Endothelial cell of umbilical vein (primary cell): ENCODE measurements at regions not wholly inside any gene's neighbourhood (a gene's known extent, or its start where the extent isn't known, plus 50 kb on each side); places are given as distances from the start of the nearest gene placed in this dataset.

ENCODE experiments used
- BruUV-seq: library from RNA; stranded (reverse); fragments of 400-500 nt; replicated peaks from 2 replicates; lab custom pipeline; 2021; lab: Mats Ljungman, UMichigan
- CTCF ChIA-PET: fragments of 300-600, 350-600 bp; sonication (Branson Sonifier 250); formaldehyde crosslinking; loops from one replicate; lab custom pipeline; 2021; ENCODE audit warnings: antibody characterized with exemption, inconsistent platforms; lab: Charles Lee
- POLR2A ChIA-PET: fragments of 300-600, 350-600 bp; sonication (Branson Sonifier 250); formaldehyde crosslinking; loops from one replicate; lab custom pipeline; 2021; ENCODE audit warnings: antibody characterized with exemption, inconsistent platforms; lab: Charles Lee
- DNase-seq: peaks from one replicate; pipeline ENCODE4 v3.0.0-alpha.2; 2011; ENCODE audit warnings: low read depth, low spot score
- FAIRE-seq: peaks from 2 replicates; lab custom pipeline; 2011; peaks lifted over from hg19 to GRCh38; lab: Jason Lieb, UNC
- H2AFZ ChIP-seq: 2 replicates; pipeline ENCODE4 v1.6.0; 2012; ENCODE audit warnings: low read depth, low read length, control low read depth, inconsistent platforms
- H3K27ac ChIP-seq: 2 replicates; pipeline ENCODE4 v1.5.1; 2011; ENCODE audit warnings: low read depth, mild to moderate bottlenecking, control low read depth, low read length, moderate library complexity; ENCODE audit not compliant: insufficient read depth
- H3K27me3 ChIP-seq, 2 experiments: 2 replicates each; pipeline versions ENCODE4 v1.6.0 to v1.6.1; 2011; ENCODE audit warnings: low read length in 2 of 2, mixed read lengths in 1 of 2; ENCODE audit not compliant: control insufficient read depth in 2 of 2, insufficient read depth in 2 of 2
- H3K36me3 ChIP-seq, 2 experiments: 2 replicates in 1 of 2; 3 replicates in 1 of 2; pipeline ENCODE4 v1.5.1; 2011; ENCODE audit warnings: low read length in 2 of 2, mild to moderate bottlenecking in 1 of 2, moderate library complexity in 1 of 2; ENCODE audit not compliant: control insufficient read depth in 2 of 2, insufficient read depth in 2 of 2; ENCODE audit errors: extremely low read depth in 1 of 2
- H3K4me1 ChIP-seq: 3 replicates; pipeline ENCODE4 v1.5.1; 2011; ENCODE audit warnings: mild to moderate bottlenecking, low read length; ENCODE audit not compliant: control insufficient read depth, insufficient read depth; ENCODE audit errors: extremely low read depth
- H3K4me2 ChIP-seq: 2 replicates; pipeline ENCODE4 v1.6.1; 2011; ENCODE audit warnings: low read length, control low read depth, mixed read lengths; ENCODE audit not compliant: insufficient read depth
- H3K4me3 ChIP-seq, 3 experiments: fragments of 200-600 bp in 1 of 3; sonication (generic), shearing (Covaris generic) in 1 of 3; replicated peaks in 1 of 3; 2 replicates each; pipeline ENCODE4 v1.5.1; 2011 to 2016; ENCODE audit warnings: control low read depth in 3 of 3, low read length in 3 of 3, mild to moderate bottlenecking in 2 of 3, inconsistent platforms in 1 of 3, low read depth in 1 of 3, moderate library complexity in 1 of 3; ENCODE audit not compliant: insufficient read depth in 1 of 3
- H3K79me2 ChIP-seq: 2 replicates; pipeline ENCODE4 v1.6.0; 2012; ENCODE audit warnings: low read length, inconsistent platforms; ENCODE audit not compliant: control insufficient read depth, insufficient read depth
- H3K9ac ChIP-seq: replicated peaks from 2 replicates; pipeline ENCODE3; 2011; ENCODE audit warnings: low read length, control low read depth; ENCODE audit not compliant: insufficient read depth; ENCODE audit errors: extremely low read depth
- H3K9me1 ChIP-seq: replicated peaks from 3 replicates; pipeline ENCODE4 v1.6.0; 2011; ENCODE audit warnings: mild to moderate bottlenecking, low read length; ENCODE audit not compliant: control insufficient read depth, insufficient read depth; ENCODE audit errors: extremely low read depth
- H3K9me3 ChIP-seq: replicated peaks from 2 replicates; pipeline ENCODE4 v1.5.1; 2012; ENCODE audit warnings: low read length, inconsistent platforms; ENCODE audit not compliant: control insufficient read depth, insufficient read depth
- H4K20me1 ChIP-seq: replicated peaks from 2 replicates; pipeline ENCODE3; 2011; ENCODE audit warnings: mild to moderate bottlenecking, low read length; ENCODE audit not compliant: control insufficient read depth, insufficient read depth; ENCODE audit errors: extremely low read depth
- CTCF ChIP-seq, 2 donors: IDR thresholded peaks; 1 replicate in 1 of 2; 2 replicates in 1 of 2; pipeline ENCODE4 v1.5.1; 2011; ENCODE audit warnings: low read length in 2 of 2, mild to moderate bottlenecking in 2 of 2, moderate library complexity in 2 of 2, control low read depth in 1 of 2, inconsistent platforms in 1 of 2, low read depth in 1 of 2; ENCODE audit not compliant: insufficient read depth in 1 of 2; ENCODE audit errors: extremely low read depth in 1 of 2
- EZH2 ChIP-seq: IDR thresholded peaks from 2 replicates; pipeline ENCODE4 v1.6.1; 2012; ENCODE audit warnings: borderline replicate concordance, low read depth, mild to moderate bottlenecking, moderate library complexity, low read length, inconsistent platforms; ENCODE audit not compliant: severe bottlenecking
- FOS ChIP-seq: IDR thresholded peaks from 2 replicates; pipeline ENCODE4 v1.6.1; 2011; ENCODE audit warnings: mild to moderate bottlenecking, low read length, moderate library complexity, borderline replicate concordance; ENCODE audit not compliant: insufficient read depth
- GATA2 ChIP-seq: IDR thresholded peaks from 2 replicates; pipeline ENCODE4 v1.7.0; 2011; ENCODE audit warnings: low read depth, mild to moderate bottlenecking, moderate library complexity, mixed read lengths, low read length; ENCODE audit not compliant: insufficient read length, insufficient read depth
- JUN ChIP-seq: IDR thresholded peaks from 2 replicates; pipeline ENCODE4 v1.6.1; 2011; ENCODE audit warnings: borderline replicate concordance, low read depth; ENCODE audit not compliant: insufficient read length, insufficient read depth
- MAX ChIP-seq: IDR thresholded peaks from 2 replicates; pipeline ENCODE4 v1.6.1; 2011; ENCODE audit not compliant: insufficient read depth, insufficient read length
- MYC ChIP-seq: IDR thresholded peaks from one replicate; pipeline ENCODE4 v1.6.1; 2011; ENCODE audit warnings: mild to moderate bottlenecking, low read depth, low read length
- POLR2A ChIP-seq: IDR thresholded peaks from 2 replicates; pipeline ENCODE4 v1.6.1; 2012; ENCODE audit warnings: low read depth, mild to moderate bottlenecking, control low read depth, low read length
- POLR2AphosphoS5 ChIP-seq: IDR thresholded peaks from 2 replicates; pipeline ENCODE4 v1.6.1; 2012; ENCODE audit warnings: low read depth, mild to moderate bottlenecking, control low read depth, low read length, moderate library complexity; ENCODE audit not compliant: insufficient read depth
- dilution Hi-C: fragments of 300-500 bp; cut with MboI; formaldehyde crosslinking; loops from one replicate; pipeline ENCODE4 v1.15.0; 2019; ENCODE audit warnings: low sequenced_read_pairs; ENCODE audit not compliant: extremely low pct_ligation_motif_present
- intact Hi-C: fragments of 100-400 bp; cut with micrococcal nuclease; formaldehyde crosslinking; loops from one replicate; pipeline ENCODE4 v1.10.0; 2022

- no peak overlapping the region for H3K4me2 ChIP-seq
- FAIRE-seq (no peak), DNase-seq (no peak)
- BruUV-seq: no TSS peak
- dilution Hi-C loops (no loop called here), intact Hi-C loops (no loop called here)
- H3K36me3 ChIP-seq: no peaks in the 10 kb centered on the region
- no peaks in the 10 kb centered on the region for H3K9me3 ChIP-seq
- no peaks in the 10 kb centered on the region for H4K20me1 ChIP-seq
- TF ChIP-seq POLR2A: no peak
- no peak for TF ChIP-seq POLR2AphosphoS5
- TF ChIP-seq EZH2: no peak
- TF ChIP-seq CTCF (IDR thresholded peaks at IDR 0.05; ENCODE audit: extremely low read depth in 1 of 2, insufficient read depth in 1 of 2, low read depth in 1 of 2, low read length in 2 of 2): no peak
- no peak for TF ChIP-seq MYC
- TF ChIP-seq GATA2: no peak
- no peak for TF ChIP-seq JUN
- TF ChIP-seq MAX: no peak
- no peak for TF ChIP-seq FOS
- CTCF ChIA-PET: no interaction called here
- no peaks in the 10 kb centered on the region for H3K4me1 ChIP-seq
- H3K79me2 ChIP-seq: no peaks in the 10 kb centered on the region
- H2AFZ ChIP-seq: no peak overlapping the region
- no peaks in the 10 kb centered on the region for H3K27me3 ChIP-seq
- H3K9ac ChIP-seq: no peak overlapping the region
- H3K9me1 ChIP-seq: no peaks in the 10 kb centered on the region
- H3K4me3 ChIP-seq: no peak overlapping the region
- H3K27ac ChIP-seq: no peak overlapping the region
- POLR2A ChIA-PET: no interaction called here
Observed at GRCh38 chr20:52564594-52564993, 373.0 kb upstream of the ZFP64 start.
